Prostate gland (tissue), 2 donors: ENCODE measurements at regions not wholly inside any gene's neighbourhood (a gene's known extent, or its start where the extent isn't known, plus 50 kb on each side); places are given as distances from the start of the nearest gene placed in this dataset.

ENCODE experiments used
- POLR2A ChIP-seq: fragments of 450-650 bp; IDR thresholded peaks from one replicate; pipeline ENCODE4 v1.6.1; 2016; ENCODE audit warnings: antibody characterized with exemption, mild to moderate bottlenecking
- TF ChIP-seq, protein P1 (sequence below), 4 experiments: fragments of 200-600 bp in 2 of 4; fragments of 450-650 bp in 2 of 4; sonication (generic) in 2 of 4; IDR thresholded peaks; 1 replicate in 3 of 4; 2 replicates in 1 of 4; pipeline ENCODE4 v1.5.1; 2016 to 2019; ENCODE audit warnings: antibody characterized with exemption in 4 of 4, mild to moderate bottlenecking in 2 of 4, moderate library complexity in 2 of 4

DNA sequence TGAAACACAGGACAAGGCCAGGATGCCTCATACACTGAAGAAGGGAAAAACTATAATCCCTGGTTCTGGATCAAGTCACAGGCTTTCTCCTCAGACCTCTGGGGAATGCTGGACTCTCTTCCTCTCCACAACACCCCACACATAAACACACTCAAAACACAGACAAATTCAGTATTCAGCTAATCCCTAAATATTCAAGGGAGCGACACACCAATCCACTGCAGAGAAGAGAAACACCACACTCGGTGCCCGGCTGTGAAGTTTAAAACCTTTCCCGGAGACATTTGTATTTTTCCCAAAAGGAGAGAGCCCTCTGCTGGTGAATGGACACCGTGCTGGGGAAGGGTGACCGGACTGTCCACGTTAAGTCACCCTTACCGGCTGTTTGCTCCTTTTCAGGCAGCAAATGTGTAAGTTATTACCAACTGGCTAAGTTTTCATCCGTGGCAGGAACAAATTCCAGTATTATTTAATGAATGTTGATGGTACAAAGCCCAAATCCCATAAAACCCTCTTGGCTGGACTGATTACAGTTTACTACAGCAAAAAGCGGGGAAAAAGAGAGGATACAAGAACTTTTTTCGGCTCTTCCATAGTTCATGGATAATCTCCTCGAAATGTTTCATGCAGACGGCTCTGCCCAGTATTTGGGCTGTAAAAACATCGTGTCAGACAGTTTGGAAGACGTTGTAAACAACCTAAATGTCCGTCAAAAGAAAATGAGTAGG is 130.9 kb upstream of the SLC30A5 start:
- TF ChIP-seq, protein P1, sequence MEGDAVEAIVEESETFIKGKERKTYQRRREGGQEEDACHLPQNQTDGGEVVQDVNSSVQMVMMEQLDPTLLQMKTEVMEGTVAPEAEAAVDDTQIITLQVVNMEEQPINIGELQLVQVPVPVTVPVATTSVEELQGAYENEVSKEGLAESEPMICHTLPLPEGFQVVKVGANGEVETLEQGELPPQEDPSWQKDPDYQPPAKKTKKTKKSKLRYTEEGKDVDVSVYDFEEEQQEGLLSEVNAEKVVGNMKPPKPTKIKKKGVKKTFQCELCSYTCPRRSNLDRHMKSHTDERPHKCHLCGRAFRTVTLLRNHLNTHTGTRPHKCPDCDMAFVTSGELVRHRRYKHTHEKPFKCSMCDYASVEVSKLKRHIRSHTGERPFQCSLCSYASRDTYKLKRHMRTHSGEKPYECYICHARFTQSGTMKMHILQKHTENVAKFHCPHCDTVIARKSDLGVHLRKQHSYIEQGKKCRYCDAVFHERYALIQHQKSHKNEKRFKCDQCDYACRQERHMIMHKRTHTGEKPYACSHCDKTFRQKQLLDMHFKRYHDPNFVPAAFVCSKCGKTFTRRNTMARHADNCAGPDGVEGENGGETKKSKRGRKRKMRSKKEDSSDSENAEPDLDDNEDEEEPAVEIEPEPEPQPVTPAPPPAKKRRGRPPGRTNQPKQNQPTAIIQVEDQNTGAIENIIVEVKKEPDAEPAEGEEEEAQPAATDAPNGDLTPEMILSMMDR (IDR thresholded peaks at IDR 0.05) = peak; percentile 77 to 90 (median 86)
- no peak for TF ChIP-seq POLR2A
